ENCODE measurements at regions not wholly inside any gene's neighbourhood (a gene's known extent, or its start where the extent isn't known, plus 50 kb on each side); places are given as distances from the start of the nearest gene placed in this dataset.

GRCh38 chr5:74056107-74056788, 430.3 kb downstream of the ARHGEF28 start:
- ATAC-seq (peak; percentile 38), DNase-seq (ENCODE audit: low spot score) (no peak)
- intact Hi-C loops (cut with DNase I), result no loop called here

GRCh38 chr5:74055486-74056106, 429.6 kb downstream of the ARHGEF28 start:
- intact Hi-C loops (cut with DNase I), result no loop called here
- peak; percentile 45 for ATAC-seq
- no peak for DNase-seq (ENCODE audit: low spot score)

- intact Hi-C loops (cut with DNase I), result no loop called here
- ATAC-seq (no peak), DNase-seq (ENCODE audit: low spot score) (no peak)
Observed at GRCh38 chr5:74054641-74055421, 428.8 kb downstream of the ARHGEF28 start.

- ATAC-seq (no peak), DNase-seq (ENCODE audit: low spot score) (no peak)
- intact Hi-C loops (cut with DNase I), result no loop called here
Observed at GRCh38 chr5:74054139-74054538, 428.1 kb downstream of the ARHGEF28 start.

- intact Hi-C loops (cut with DNase I), result no loop called here
- ATAC-seq (no peak), DNase-seq (ENCODE audit: low spot score) (no peak)
Observed at GRCh38 chr5:74052441-74053221, 426.6 kb downstream of the ARHGEF28 start.

GRCh38 chr5:74051076-74051475, 425.1 kb downstream of the ARHGEF28 start:
- no peak for DNase-seq (ENCODE audit: low spot score)
- intact Hi-C loops (cut with DNase I), result no loop called here
- ATAC-seq, result no peak

GRCh38 chr5:74044936-74045335, 418.9 kb downstream of the ARHGEF28 start:
- ATAC-seq, result no peak

GRCh38 chr5:74042959-74043358, 417.0 kb downstream of the ARHGEF28 start:
- no peak for ATAC-seq
- intact Hi-C loops (cut with DNase I), result no loop called here
- no peak for DNase-seq (ENCODE audit: low spot score)

More at GRCh38 chr5:74044936-74045335, 418.9 kb downstream of the ARHGEF28 start:
- no peak for DNase-seq (ENCODE audit: low spot score)
- intact Hi-C loops (cut with DNase I), result no loop called here

GRCh38 chr5:74042559-74042958, 416.6 kb downstream of the ARHGEF28 start:
- ATAC-seq (no peak), DNase-seq (ENCODE audit: low spot score) (no peak)
- intact Hi-C loops (cut with DNase I), result no loop called here

GRCh38 chr5:74041913-74042312, 415.9 kb downstream of the ARHGEF28 start:
- ATAC-seq (no peak), DNase-seq (ENCODE audit: low spot score) (no peak)
- intact Hi-C loops (cut with DNase I), result no loop called here

GRCh38 chr5:74040811-74041491, 415.0 kb downstream of the ARHGEF28 start:
- no peak for DNase-seq (ENCODE audit: low spot score)
- intact Hi-C loops (cut with DNase I), result no loop called here
- no peak for ATAC-seq

- no peak for DNase-seq (ENCODE audit: low spot score)
- ATAC-seq, result peak; percentile 11
- intact Hi-C loops (cut with DNase I), result no loop called here
Observed at GRCh38 chr5:74040065-74040551, 414.1 kb downstream of the ARHGEF28 start.

- DNase-seq (ENCODE audit: low spot score) (no peak), ATAC-seq (no peak)
- intact Hi-C loops (cut with DNase I), result loop anchor here (10.0 kb wide), 1 partner anchor 607 kb away; the partner anchor contains the start of gene ENC1
Observed at GRCh38 chr5:74037321-74037720, 411.3 kb downstream of the ARHGEF28 start.

GRCh38 chr5:74035521-74035937, 409.5 kb downstream of the ARHGEF28 start:
- ATAC-seq (peak; percentile 94), DNase-seq (ENCODE audit: low spot score) (no peak)
- intact Hi-C loops (cut with DNase I), result loop anchor here (10.0 kb wide), 1 partner anchor 609 kb away; the partner anchor contains the start of gene ENC1

- intact Hi-C loops (cut with DNase I), result loop anchor here (10.0 kb wide), 1 partner anchor 610 kb away; the partner anchor contains the start of gene ENC1
- no peak for ATAC-seq
- DNase-seq (ENCODE audit: low spot score), result no peak
Observed at GRCh38 chr5:74034733-74035132, 408.7 kb downstream of the ARHGEF28 start.

GRCh38 chr5:74032617-74033016, 406.6 kb downstream of the ARHGEF28 start:
- DNase-seq (ENCODE audit: low spot score) (no peak), ATAC-seq (no peak)
- intact Hi-C loops (cut with DNase I), result loop anchor here (10.0 kb wide), 1 partner anchor 612 kb away; the partner anchor contains the start of gene ENC1

GRCh38 chr5:74031536-74031935, 405.5 kb downstream of the ARHGEF28 start:
- ATAC-seq, result no peak
- intact Hi-C loops (cut with DNase I), result loop anchor here (10.0 kb wide), 1 partner anchor 613 kb away; the partner anchor contains the start of gene ENC1
- DNase-seq (ENCODE audit: low spot score), result no peak

GRCh38 chr5:74030821-74031220, 404.8 kb downstream of the ARHGEF28 start:
- no peak for ATAC-seq
- intact Hi-C loops (cut with DNase I), result loop anchor here (10.0 kb wide), 1 partner anchor 614 kb away; the partner anchor contains the start of gene ENC1
- DNase-seq (ENCODE audit: low spot score), result no peak

Data from sciatic nerve (tissue), 2 donors.